ENCODE measurements at regions not wholly inside any gene's neighbourhood (a gene's known extent, or its start where the extent isn't known, plus 50 kb on each side); places are given as distances from the start of the nearest gene placed in this dataset.

GRCh38 chr1:194618101-194618500 is 1431.7 kb upstream of the B3GALT2 start:
- TF ChIP-seq, protein P1, sequence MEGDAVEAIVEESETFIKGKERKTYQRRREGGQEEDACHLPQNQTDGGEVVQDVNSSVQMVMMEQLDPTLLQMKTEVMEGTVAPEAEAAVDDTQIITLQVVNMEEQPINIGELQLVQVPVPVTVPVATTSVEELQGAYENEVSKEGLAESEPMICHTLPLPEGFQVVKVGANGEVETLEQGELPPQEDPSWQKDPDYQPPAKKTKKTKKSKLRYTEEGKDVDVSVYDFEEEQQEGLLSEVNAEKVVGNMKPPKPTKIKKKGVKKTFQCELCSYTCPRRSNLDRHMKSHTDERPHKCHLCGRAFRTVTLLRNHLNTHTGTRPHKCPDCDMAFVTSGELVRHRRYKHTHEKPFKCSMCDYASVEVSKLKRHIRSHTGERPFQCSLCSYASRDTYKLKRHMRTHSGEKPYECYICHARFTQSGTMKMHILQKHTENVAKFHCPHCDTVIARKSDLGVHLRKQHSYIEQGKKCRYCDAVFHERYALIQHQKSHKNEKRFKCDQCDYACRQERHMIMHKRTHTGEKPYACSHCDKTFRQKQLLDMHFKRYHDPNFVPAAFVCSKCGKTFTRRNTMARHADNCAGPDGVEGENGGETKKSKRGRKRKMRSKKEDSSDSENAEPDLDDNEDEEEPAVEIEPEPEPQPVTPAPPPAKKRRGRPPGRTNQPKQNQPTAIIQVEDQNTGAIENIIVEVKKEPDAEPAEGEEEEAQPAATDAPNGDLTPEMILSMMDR (IDR thresholded peaks at IDR 0.05; ENCODE audit: low read depth, low read length, poor library complexity, severe bottlenecking): no peak
- no peak for TF ChIP-seq EZH2phosphoT487 (IDR thresholded peaks at IDR 0.05; ENCODE audit: borderline replicate concordance, low read length)
